ENCODE measurements at regions not wholly inside any gene's neighbourhood (a gene's known extent, or its start where the extent isn't known, plus 50 kb on each side); places are given as distances from the start of the nearest gene placed in this dataset.

DNA sequence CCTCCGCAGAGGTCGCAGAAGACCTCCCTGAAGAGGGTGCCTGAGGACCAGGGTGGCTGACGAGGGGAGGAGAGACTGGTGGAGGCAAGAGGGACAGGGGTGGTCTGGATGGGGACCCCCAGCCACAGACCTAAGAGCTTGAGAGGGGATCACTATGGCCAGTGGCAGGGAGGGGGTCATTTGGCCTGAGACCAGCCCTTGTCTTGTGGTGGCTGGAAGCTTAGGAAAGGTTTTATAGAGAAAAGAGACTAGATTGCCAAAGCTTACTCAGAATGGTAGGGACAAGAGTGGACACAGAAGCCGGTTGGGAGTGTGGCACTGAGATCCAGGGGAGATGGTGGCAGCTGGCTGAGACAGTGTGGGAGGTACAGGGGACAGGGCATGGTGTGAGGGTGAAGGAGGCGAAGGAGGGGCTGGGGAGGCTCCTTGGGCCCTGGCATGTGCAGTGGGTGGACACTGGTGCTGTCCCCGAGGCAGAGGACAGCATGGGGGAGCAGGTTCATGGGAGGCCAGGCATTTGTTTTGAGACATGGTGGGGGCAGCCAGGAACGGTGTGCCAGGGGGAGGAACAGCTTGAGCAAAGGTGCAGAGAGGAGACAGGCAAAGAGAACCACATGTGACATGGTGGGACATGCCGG lies 123.0 kb downstream of the C9orf50 start:
- no peak overlapping the region for H3K4me3 ChIP-seq (ENCODE audit: low read depth, low read length)
- TF ChIP-seq, protein P1, sequence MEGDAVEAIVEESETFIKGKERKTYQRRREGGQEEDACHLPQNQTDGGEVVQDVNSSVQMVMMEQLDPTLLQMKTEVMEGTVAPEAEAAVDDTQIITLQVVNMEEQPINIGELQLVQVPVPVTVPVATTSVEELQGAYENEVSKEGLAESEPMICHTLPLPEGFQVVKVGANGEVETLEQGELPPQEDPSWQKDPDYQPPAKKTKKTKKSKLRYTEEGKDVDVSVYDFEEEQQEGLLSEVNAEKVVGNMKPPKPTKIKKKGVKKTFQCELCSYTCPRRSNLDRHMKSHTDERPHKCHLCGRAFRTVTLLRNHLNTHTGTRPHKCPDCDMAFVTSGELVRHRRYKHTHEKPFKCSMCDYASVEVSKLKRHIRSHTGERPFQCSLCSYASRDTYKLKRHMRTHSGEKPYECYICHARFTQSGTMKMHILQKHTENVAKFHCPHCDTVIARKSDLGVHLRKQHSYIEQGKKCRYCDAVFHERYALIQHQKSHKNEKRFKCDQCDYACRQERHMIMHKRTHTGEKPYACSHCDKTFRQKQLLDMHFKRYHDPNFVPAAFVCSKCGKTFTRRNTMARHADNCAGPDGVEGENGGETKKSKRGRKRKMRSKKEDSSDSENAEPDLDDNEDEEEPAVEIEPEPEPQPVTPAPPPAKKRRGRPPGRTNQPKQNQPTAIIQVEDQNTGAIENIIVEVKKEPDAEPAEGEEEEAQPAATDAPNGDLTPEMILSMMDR (IDR thresholded peaks at IDR 0.05; ENCODE audit: borderline replicate concordance, insufficient read depth, low read depth, low read length) = no peak

GRCh38 chr9:129497005-129497812 lies 123.7 kb downstream of the C9orf50 start:
- no peak overlapping the region for H3K4me3 ChIP-seq (ENCODE audit: low read depth, low read length)
- TF ChIP-seq, protein P1 (IDR thresholded peaks at IDR 0.05; ENCODE audit: borderline replicate concordance, insufficient read depth, low read depth, low read length) = no peak

GRCh38 chr9:129496473-129497004 lies 124.4 kb downstream of the C9orf50 start:
- TF ChIP-seq, protein P1 (IDR thresholded peaks at IDR 0.05; ENCODE audit: borderline replicate concordance, insufficient read depth, low read depth, low read length) = no peak
- no peak overlapping the region for H3K4me3 ChIP-seq (ENCODE audit: low read depth, low read length)

- H3K4me3 ChIP-seq (ENCODE audit: low read depth, low read length) = peak overlapping the region; percentile 3
- TF ChIP-seq, protein P1 (IDR thresholded peaks at IDR 0.05; ENCODE audit: borderline replicate concordance, insufficient read depth, low read depth, low read length) = no peak
Measured at GRCh38 chr9:129495620-129496472, 125.1 kb downstream of the C9orf50 start.

GRCh38 chr9:129494113-129494789 lies 126.7 kb downstream of the C9orf50 start:
- TF ChIP-seq, protein P1 (IDR thresholded peaks at IDR 0.05; ENCODE audit: borderline replicate concordance, insufficient read depth, low read depth, low read length) = no peak

DNA sequence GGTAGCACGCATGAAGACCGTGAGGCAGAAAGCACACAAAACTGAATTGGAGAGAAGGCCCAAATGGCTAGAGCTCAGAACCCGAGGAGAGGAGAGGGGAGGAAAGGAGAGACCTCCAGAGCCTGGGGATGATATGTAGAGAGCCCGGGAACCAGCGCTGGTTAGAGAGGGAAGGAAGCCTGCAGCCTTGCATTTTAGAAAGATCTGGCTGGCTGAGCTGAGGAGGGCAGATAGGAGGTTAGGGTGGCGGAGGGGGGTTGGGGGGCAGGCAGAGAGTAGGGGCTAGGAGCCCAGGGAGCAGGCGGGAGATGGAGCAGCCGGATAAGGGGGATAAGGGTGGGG lies 127.2 kb downstream of the C9orf50 start:
- no peak overlapping the region for H3K4me3 ChIP-seq (ENCODE audit: low read depth, low read length)
- TF ChIP-seq, protein P1 (IDR thresholded peaks at IDR 0.05; ENCODE audit: borderline replicate concordance, insufficient read depth, low read depth, low read length) = no peak

More at GRCh38 chr9:129494113-129494789, 126.7 kb downstream of the C9orf50 start:
- no peak overlapping the region for H3K4me3 ChIP-seq (ENCODE audit: low read depth, low read length)
